ENCODE measurements at regions not wholly inside any gene's neighbourhood (a gene's known extent, or its start where the extent isn't known, plus 50 kb on each side); places are given as distances from the start of the nearest gene placed in this dataset.
"Not testable (repeated sequence)": the region's sequence is repeated elsewhere in the genome, so short reads cannot be mapped to it uniquely, and the experiment has no call there.

DNA sequence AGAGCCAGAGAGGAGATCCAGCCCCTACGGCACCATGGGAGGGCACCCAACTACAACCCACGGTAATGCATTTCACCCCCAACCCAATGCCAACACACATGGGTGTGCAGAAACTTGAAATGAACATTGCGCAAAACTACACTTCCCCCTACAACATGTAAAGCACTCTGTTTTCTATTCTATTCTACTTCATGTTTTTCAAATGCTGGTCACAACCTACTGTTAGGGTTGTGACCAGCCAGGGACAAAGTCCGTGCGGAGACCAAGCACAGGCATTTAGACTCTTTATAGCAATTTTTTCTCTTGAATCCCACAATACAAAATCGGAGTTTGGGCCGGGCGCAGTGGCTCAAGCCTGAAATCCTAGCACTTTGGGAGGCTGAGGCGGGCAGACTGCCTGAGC is 90.6 kb downstream of the MRPL14 start:
- no peak for DNase-seq

DNA sequence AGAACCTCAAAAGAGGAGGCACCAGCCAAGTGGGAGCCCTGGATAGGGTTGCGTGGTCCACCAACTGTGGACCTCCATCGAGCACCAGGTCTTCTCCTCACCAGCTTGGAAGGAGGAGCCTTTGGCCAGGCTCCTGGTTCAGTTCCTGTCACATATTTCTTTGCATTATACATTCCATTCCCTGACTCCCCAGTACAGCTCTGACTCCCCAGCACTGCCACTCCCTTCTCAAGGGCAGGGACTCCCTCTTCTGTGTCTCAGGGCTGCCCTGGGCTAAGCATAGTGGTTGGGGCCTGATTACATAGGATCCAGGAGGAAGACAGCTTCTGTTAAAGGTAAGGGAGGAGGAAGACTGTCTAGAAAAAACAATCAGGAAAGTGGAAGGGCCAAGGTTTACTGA is 91.1 kb downstream of the MRPL14 start:
- DNase-seq: no peak

DNA sequence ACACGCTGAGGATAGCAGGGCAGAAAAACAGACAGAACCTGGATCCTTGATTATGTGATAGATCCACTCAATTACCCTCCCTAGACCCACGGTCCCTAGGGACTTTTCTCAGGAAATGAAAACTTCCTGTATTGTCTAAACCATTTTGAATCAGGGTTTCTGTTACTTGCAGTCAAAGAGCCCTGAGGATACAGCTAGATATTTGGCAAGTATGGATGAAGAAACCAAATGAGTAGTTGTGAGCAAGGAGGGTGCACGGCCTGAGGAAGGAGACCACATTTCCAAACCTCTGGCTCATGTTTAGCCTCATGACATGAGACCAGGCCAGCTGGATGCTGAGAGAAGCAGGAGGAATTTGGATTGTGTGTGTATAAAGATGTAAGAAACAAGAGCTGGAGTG is 91.6 kb downstream of the MRPL14 start:
- no peak for DNase-seq

DNA sequence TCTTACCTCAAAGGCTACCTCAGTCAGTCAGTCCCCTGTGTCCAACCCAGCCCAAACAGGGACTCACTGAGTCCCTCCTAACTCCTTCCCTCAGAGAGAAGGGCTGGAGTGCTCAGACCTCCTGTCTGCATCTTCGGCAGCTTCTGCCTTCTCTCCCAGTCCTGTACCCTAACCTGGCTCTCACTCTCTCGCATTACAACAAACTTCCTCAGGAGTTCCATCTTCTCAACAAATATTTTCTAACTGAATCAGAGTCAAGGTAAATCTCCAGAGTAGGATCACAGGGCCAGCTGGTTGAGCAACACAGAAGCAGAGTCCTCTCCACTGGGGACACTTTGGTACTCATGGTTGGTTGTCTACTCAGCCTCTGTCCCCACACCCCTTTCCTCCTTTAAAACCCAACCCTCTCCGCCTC is 92.3 kb downstream of the MRPL14 start:
- DNase-seq: no peak

DNA sequence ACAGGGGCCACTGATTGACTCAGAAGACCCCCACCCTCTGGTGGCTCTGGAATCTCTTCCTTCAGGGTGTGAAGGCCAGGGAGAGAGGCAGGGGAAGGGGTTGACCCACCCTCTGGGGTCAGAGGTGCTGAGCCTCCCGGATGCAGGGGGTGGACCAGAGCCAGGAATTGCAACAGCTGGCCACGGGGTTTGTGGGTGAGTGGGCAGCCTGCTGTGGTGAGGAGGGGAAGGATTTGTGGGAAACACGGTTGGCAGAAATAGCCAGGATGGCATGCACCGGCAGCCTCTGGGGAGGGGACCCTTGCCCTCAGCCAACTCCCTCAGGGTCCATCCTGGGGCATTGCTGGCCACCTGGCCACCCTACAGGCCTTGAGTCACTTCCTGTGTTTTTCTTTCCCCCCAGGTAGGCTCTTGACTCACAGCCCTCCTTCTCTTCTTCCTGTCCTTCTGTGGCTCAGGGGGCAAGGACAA is 92.8 kb downstream of the MRPL14 start:
- no peak for DNase-seq

DNA sequence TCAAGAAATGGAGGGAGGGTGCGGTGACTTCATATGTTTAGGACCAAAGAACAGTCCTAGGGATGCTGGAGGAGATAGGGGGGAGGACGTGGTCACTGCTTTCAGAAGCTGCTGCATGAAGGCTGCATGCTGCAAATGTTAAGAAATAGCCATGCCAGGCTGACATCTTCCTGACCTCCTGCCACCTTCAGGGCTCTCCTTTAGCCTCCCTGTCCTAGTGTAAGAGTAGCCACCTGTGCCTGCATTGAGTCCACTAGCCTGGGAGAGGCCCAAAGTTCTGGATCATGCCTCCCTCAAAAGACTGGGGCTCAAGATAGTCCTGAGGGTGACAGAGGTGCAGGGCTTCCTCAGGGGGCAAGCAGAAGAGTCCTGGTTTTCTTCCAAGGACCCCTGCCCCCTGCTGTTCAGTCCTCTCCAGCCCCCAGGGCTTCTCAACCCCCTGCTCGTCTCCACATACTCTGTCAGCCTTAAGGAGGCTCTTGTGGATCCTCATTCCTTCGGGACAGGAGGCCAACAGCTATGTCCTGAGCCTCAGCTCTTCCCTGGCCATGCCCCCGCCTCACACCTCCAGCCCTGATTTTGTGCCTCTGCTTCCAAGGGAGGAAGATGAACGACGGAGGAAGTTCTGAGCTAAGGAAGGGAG is 96.3 kb downstream of the MRPL14 start:
- no peak for DNase-seq

DNA sequence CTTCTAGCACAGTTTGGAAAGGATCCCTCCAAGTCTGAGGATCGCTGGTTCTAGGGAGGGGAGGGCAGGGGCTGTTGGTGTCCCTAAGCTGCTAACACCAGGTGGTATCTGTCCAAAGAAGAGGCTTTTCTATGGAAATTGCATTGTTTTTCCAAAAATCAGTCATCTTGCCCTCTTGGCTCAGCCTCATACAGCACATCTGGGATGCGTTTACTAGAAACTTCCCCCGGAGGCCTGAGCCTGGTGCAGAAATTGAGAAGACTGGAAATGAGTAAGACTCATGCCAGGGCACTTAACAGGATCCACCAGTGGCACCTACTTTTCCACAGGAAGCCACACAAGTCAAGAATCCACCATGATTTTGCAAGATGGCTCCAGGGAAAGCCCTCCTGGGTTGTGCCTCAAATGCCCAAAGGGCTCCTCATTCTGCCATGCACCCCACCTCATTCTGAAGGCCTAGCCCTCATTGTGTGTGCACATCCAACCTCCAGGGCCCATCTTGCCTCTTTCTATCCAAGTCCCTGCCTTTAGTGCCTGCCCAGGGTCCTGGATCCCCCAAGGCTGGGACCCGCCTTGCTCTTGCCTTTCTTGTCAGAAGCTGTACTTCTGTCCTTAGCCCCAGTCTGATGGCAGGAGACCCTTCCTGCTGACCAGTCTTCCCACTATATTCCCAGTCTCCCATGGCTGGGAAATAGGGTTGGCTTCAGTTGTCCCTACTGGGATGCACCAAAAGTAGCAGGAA is 97.6 kb downstream of the MRPL14 start:
- no peak for DNase-seq

DNA sequence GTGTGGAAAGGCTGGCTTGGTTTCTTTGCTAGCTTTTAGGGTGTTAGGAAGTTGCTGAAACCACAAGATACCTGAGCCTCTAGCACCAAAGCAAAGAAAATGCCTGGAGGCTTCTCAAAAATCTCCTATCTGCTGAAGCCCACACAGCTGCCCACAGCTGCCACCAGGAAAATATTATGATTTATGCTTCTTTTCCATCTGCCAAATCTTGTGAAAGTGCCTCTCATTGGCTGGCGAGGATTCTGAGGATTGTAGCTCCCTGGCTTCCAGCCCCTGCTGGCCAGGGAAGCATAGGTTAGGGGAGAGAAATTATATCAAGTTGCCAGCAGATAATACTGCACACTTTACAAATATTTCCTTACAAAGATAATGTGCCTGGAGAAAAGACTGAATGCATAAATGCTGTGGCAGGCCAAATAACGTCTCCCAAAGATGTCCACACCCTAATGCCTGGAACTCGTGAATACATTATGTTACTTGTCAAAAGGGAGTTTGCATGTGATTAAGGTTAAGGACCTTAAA is 98.4 kb downstream of the MRPL14 start:
- DNase-seq: no peak

DNA sequence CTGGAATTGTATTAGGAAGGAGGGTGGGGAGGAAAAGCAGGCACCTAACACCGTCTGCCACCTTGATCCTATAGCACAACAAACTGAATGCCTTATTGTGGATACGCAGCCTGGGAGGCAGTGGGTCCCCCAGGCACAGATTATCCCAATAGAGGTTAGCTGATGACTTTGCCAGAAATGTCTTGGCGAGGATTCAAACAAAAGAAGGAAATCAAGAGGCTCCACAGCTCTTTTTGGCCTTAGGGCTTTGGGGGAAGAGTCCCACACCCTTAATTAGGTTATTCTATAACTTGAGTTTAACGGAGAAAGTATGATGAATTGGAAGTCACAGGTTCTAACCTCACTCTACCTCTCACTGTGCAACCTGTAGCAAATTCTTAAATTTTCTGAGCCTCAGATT is 102.0 kb downstream of the MRPL14 start:
- DNase-seq: no peak

DNA sequence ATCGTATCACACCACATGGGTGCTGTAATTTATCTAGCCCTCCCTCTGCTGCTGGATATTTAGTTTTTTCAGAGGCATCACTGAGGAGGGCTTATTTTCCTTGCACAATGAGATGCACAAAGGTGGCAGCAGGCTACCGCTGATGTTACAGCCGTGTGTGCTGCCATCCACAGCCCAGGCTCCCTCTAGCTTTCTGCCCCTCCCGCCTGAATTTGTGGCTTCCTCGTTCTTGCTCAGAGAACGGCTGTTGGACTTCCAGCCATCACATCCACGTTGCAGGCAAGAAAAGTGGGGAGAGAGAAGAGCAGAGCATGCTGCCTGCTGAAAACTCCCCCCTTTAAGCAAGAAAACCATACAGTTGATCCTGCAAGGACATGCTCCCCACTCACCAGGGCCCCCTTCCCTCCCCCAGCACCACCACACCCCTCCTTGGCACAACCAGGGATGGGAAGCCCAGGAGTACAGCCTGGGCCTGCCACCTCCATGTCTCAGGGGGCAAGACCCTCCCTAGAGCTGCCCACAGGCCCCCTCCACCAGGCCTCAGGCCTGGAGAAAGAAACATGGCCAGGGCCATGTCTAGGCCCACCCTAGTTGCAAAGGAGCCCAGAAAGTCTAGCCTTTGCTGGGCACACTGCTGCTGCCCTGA is 102.6 kb downstream of the MRPL14 start:
- no peak for DNase-seq

DNA sequence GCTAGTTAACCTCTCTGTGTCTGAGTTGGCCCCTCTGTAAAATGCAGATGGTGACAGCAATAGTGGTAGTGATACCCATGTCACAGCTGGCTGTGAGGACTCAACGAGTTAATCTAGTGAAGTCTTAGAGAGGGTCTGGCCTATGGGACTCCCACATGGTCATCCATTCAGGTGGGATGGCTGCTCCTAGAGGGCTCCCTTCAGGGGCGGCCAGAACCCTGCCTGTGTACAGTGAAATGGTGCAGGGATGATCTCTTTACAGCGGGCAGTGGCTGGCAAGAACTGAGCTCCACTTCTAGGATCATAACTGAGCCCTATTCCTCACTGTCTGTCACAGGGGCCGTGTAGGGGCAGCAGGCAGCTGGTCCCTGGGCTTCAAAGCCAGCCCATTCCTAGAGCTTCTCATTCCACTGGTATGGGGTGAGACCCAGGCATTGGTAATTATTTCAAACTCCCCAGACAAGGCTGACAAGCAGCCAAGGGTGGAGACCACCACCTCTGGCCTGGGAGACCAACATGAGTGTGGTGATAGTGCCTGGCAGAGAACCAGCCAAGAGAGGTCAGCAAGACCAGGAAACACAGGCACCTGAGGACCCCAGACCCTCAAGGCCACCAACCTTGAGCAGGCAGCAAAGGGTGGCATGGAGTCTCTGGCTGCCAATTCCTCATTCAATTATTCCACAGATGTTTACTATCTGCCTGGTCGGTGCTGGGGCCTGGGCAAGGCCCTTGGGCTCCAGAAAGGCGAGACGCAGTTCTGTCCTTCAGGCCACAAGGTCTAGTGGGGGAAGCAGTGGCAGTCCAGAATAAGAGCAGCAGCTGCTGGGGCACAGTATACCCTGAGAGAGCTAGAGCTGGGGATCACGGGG is 103.4 kb downstream of the MRPL14 start:
- DNase-seq: no peak

DNA sequence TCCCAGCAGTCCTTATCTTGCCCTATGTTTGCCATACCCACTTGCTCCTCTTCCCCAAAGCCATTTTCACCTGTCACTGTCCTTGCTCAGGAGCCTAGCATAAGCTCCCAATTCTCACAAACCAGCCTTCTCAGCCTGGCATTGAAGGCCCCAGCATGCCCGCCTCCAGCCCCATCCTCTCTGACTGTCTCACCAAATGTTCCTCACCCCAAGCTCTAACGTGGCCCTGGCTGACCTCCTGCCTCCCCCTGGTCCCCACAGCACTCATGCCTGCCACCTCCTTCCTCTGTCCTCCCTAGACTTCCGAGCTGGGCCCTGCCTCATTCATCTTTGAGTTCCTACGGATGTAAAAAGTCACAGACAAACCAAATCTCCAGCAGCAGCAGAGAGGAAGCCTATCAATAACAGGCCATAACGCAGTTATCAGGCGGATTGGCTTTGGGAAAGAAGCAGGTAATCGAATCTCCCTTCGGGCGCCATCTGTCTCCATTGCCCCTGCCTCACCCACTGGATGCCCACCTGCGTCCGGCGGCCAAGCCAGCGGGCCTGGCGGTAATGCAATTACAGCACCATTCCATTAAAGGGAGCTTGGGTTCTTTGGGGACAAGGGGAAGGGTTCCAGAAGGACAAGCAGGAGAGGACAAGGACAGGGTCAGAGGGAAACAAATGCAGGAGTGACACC is 104.4 kb downstream of the MRPL14 start:
- no peak for DNase-seq

DNA sequence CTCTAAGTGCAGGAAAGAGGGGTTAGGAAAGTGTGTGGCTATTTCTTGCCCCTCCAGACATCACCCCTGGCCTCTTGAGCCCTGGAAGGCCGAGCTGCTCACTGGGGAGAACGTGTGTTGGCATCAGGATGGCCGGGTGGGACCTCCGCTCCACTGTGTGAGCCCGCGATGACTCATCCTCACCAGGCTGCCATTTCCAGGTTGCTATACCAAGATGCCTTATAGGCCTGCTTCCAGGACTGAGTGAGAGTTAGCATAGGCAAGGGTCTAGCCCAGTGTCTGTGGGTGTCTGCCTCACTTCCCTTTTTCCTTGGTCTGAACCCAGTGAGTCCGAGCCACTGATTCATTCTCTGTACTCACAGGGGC is 105.0 kb downstream of the MRPL14 start:
- DNase-seq: no peak

DNA sequence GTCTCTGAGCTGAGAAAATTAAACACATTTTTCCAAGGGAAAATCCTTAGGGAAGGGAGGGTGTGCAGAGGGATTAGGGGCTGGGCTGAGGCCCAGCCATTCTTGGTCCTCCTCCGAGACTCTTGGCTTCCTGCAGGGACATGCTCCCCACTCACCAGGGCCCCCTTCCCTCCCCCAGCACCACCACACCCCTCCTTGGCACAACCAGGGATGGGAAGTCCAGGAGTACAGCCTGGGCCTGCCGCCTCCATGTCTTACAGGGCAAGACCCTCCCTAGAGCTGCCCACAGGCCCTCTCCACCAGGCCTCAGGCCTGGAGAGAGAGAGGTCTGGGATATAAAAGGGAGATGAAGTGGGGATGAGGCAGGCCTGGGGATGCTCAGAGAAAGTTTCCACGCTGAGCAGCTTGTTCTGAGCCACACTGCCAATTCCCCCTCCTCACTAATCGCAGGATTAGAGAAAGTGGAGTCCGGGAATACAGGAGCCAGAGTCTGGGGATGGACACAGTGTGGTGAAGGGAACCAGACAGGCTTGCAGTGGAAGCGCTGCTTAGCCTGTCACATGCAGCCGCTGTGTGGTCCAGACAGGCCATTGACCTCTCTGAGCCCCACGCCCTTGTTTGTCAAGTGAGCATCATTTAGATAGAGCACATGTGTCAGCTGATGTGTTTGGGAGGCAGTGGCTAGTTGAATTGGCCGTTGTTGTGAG is 105.5 kb downstream of the MRPL14 start:
- no peak for DNase-seq

DNA sequence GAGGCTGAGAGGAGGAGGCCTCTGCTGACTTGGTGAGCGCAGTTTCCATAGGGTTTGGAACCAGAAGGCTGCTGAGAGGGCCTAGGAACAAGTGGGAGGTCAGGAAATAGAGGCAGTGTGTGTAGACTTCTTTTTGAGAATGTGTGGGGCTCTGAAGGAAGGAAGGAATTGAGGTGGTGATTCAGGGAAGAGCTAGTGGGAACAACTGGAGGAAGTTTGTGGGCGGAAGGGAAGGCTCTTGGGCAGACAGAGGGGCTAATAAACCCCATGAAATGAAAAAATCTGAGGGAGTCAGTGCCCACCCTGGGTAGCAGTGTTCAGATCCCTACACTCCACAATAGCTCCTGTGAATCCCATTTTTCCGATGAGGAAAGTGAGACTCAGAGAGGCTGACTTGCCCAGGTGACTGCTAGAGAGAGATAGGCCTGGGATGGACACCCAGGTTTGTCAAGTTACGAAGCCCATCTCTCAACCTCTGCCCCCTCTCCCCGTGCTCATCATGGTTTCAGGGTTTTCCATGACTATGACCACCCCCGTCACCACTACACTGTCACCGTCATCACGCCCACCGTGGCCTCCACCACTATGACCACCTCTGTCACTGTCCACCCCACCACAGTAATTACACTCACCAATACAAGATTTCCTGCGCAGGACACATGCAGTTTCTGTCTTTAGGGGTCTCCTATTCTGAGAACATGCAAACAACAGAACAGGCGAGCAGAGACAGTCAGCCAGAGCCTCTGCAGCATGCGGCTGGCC is 106.4 kb downstream of the MRPL14 start:
- DNase-seq: no peak

DNA sequence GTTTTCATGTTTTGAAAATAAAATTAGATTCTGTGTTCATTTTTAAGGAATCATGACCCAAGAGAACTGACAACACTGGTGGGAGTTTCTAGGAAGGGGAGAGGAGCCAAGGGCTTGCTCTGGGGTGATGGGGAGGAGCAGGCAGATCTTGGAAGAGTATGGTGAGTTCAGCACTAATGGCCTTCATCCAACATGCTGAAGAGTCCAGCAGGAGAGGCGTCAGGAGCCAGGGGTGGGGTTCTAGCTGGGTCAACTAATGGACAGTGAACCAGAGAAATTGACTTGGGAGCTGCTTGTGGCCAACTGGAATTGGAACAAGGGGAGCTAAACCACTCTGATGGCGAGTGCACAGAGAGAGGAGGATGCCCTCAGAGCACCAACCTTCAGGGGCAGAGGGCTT is 107.1 kb downstream of the MRPL14 start:
- DNase-seq: no peak

DNA sequence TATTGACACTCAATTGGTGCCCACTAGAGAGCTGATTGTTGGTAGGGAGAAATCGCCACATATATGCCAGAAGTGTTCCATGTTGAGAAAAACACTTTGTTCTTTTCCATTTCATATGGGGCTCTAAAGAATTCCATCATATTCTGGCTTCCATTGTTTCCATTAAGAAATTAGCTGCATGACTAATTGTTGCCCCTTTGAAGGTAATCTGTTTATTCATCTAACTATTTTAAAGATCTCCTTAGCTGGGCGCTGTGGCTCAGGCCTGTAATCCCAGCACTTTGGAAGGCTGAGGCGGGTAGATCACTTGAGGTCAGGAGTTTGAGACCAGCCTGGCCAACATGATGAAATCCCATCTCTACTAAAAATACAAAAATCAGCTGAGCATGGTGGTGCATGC is 109.9 kb downstream of the MRPL14 start:
- not testable (repeated sequence) for DNase-seq

DNA sequence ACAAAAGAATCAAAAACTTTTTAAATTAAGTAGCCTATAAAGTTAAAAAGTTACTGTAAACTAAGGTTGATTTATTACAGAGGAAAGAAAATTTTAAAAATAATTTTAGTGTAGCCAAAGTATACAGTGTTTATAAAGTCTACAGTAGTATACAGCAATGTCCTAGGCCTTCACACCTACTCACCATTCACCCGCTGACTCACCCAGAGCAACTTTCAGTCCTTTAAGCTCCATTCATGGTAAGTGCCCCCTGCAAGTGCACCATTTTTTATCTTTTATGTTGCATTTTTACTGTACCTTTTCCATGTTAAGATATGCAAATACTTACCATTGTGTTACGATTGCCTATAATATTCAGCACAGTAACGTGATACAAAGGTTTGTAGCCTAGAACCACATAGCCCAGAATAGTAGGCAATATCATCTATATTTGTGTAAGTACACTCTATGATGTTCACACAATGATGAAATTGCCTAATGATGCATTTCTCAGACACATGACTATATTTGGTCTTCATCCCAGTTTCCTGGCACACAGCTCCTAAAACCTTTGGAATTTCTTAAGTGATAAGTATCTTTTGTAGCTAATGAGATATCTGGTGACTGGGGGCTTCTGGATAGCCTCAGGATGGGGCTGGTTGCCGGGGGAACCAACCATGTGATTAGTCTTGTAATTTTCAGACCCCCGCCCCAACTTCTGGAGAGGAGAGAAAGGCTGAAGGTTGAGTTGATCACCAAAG is 111.0 kb downstream of the MRPL14 start:
- no peak for DNase-seq

DNA sequence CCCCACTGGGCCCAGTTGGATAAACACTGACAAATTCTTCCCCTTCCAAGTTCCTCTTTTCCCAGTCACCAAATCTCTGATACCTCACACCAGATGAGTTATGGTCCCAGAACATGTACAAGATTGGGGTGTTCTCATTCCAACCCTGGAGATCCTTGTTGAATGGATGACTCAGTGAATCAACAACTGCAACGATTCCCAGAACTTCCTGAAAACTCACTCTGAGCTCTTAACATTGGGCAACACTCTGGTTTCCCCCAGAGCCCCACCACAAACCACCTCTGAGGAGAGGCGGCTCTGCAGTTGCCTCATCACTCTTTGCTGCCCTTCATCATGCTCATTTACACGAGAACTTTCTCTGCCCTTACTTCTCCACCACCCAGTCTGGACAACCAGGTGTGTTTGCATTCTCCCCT is 115.2 kb downstream of the MRPL14 start:
- no peak for DNase-seq

DNA sequence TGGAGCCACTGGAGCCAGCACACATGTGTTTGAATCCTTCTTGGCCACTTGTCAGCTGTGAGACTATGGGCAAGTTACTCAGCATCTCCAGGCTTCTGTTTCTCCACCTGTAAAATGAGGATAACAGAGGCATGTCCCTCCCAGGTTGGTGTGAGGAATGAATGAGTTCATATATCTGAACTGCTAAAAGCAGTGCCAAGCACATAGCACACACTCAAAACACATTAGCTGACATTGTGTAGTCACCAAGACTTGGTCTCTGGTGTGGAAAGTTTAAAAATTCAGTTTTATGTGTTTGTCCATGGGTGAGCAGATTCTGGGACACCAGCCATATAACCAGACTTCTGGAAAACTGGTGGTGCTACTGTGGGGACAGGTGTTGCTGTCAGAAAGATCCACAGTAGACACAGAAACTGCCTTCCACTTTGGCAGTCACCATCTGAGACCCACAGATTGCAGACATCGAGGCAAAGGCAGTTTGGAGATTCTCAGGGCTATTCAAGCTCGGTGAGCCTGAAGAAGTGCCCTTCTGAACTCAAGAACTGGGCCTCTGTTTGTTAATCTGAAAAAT is 115.8 kb downstream of the MRPL14 start:
- no peak for DNase-seq

All from NCI-H187 treated with DMSO at 0.1 percent for 48 hours (cell line).